Activated B cell treated with CpG ODN at 0.5 μM for 24 hours (primary cell): ENCODE measurements at regions not wholly inside any gene's neighbourhood (a gene's known extent, or its start where the extent isn't known, plus 50 kb on each side); places are given as distances from the start of the nearest gene placed in this dataset.

Source experiments
- ATAC-seq: fragments of 200-7000 bp; cut with Tn5 transposase; one replicate; pipeline ENCODE4 v1.10.0; 2021; ENCODE audit warnings: low read depth, mild to moderate bottlenecking, moderate library complexity
- CTCF ChIA-PET: fragments of 350-600 bp; sonication (Branson Sonifier 250); formaldehyde crosslinking; loops from one replicate; lab custom pipeline; 2021; ENCODE audit warnings: antibody characterized with exemption; lab: Charles Lee
- POLR2A ChIA-PET: fragments of 350-600 bp; sonication (Branson Sonifier 250); formaldehyde crosslinking; loops from one replicate; lab custom pipeline; 2021; ENCODE audit warnings: antibody characterized with exemption; lab: Charles Lee
- DNase-seq: peaks from one replicate; pipeline ENCODE4 v3.0.0; 2022
- H3K27ac Mint-ChIP-seq: one replicate; pipeline ENCODE4 v1.8.0; 2020; ENCODE audit warnings: mixed read lengths
- H3K27me3 Mint-ChIP-seq: one replicate; pipeline ENCODE4 v1.8.0; 2021; ENCODE audit warnings: mixed read lengths
- H3K36me3 Mint-ChIP-seq: one replicate; pipeline ENCODE4 v1.8.0; 2021; ENCODE audit warnings: low read depth, mixed read lengths
- H3K4me1 Mint-ChIP-seq: one replicate; pipeline ENCODE4 v1.8.0; 2021; ENCODE audit warnings: mixed read lengths
- H3K4me3 Mint-ChIP-seq: one replicate; pipeline ENCODE4 v1.8.0; 2020; ENCODE audit warnings: mild to moderate bottlenecking, mixed read lengths
- H3K9me3 Mint-ChIP-seq: one replicate; pipeline ENCODE4 v1.8.0; 2020; ENCODE audit warnings: mixed read lengths
- intact Hi-C: fragments of 100-400 bp; cut with micrococcal nuclease; formaldehyde crosslinking; loops from one replicate; pipeline ENCODE4 v1.15.1; 2024
- TF ChIP-seq, protein P1 (sequence below): fragments of 200-600 bp; IDR thresholded peaks from one replicate; pipeline ENCODE4 v1.8.0; 2022; ENCODE audit warnings: antibody characterized with exemption, mild to moderate bottlenecking

DNA sequence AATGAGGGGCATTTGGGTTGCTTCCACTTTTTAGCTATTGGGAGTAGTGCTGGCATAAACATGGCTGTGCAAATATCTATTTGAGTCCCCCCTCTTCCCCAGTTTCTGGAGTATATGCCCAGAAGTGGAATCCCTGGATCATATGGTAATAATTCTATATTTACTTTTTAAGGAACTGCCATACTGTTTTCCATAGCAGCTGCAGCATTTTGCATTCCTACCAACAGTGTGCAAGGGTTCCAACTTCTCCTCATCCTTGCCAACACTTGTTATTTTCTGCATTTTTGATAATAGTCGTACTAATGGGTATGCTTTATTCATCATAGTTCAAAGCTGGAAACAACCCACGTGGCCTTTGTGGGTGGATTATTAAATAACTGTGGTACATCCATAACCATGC, 883.5 kb downstream of the TBC1D22A start:
- POLR2A ChIA-PET: no interaction called here
- Mint-ChIP-seq H3K27me3 (no peaks in the 10 kb centered on the region), H3K9me3 (peaks cover 10% of the 10 kb centered on the region), H3K27ac (no peak overlapping the region), H3K36me3 (no peaks in the 10 kb centered on the region), H3K4me3 (no peak overlapping the region), H3K4me1 (no peaks in the 10 kb centered on the region)
- TF ChIP-seq, protein P1, sequence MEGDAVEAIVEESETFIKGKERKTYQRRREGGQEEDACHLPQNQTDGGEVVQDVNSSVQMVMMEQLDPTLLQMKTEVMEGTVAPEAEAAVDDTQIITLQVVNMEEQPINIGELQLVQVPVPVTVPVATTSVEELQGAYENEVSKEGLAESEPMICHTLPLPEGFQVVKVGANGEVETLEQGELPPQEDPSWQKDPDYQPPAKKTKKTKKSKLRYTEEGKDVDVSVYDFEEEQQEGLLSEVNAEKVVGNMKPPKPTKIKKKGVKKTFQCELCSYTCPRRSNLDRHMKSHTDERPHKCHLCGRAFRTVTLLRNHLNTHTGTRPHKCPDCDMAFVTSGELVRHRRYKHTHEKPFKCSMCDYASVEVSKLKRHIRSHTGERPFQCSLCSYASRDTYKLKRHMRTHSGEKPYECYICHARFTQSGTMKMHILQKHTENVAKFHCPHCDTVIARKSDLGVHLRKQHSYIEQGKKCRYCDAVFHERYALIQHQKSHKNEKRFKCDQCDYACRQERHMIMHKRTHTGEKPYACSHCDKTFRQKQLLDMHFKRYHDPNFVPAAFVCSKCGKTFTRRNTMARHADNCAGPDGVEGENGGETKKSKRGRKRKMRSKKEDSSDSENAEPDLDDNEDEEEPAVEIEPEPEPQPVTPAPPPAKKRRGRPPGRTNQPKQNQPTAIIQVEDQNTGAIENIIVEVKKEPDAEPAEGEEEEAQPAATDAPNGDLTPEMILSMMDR: no peak
- ATAC-seq: no peak
- CTCF ChIA-PET: no interaction called here
- intact Hi-C loops: no loop called here
- no peak for DNase-seq

DNA sequence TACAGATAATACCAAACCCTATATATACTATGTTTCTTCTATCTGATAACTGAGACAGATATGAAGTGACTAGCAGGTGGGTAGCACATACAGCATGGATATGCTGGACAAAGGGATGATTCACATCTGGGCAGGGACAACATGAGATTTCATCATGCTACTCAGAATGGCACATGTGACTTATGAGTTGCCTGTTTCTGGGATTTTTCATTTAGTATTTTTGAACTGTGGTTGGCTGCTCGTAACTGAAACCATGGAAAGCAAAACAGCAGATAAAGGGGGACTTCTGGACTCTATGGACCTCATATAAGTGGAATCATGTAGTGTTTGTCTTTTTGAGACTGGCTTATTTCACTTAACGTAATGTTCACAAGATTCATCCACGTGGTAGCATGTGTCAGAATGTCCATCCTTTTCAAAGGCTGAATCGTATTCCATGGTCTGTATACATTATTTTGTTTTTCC, 883.0 kb downstream of the TBC1D22A start:
- POLR2A ChIA-PET: no interaction called here
- ATAC-seq: no peak
- DNase-seq: no peak
- Mint-ChIP-seq H3K27me3 (no peaks in the 10 kb centered on the region), H3K9me3 (peaks cover 10% of the 10 kb centered on the region), H3K4me1 (no peaks in the 10 kb centered on the region), H3K27ac (no peak overlapping the region), H3K4me3 (no peak overlapping the region), H3K36me3 (no peaks in the 10 kb centered on the region)
- TF ChIP-seq, protein P1: no peak
- intact Hi-C loops: no loop called here
- CTCF ChIA-PET: no interaction called here

DNA sequence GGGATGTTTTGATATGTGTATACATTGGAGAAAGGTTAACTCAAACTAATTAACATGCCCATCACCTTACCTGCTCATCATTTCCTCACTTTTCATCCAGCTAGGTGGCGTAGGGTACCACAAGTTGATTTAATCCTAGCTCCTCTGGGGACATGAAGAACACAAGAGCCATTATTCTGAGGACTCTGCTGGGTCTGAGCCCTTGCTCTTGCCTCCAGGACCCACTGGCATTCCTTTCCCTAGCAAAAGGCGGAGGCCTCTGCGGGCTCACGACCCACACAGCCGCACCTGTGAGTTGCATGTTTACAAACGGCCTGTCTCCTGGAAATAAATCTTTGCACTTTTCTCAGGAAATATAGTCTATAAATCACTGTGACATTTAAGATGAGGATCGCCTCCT, 871.9 kb downstream of the TBC1D22A start:
- no peak overlapping the region for H3K4me3 Mint-ChIP-seq
- ATAC-seq (no peak), DNase-seq (no peak)
- intact Hi-C loops: no loop called here
- H3K27ac Mint-ChIP-seq: no peak overlapping the region
- no peaks in the 10 kb centered on the region for H3K36me3 Mint-ChIP-seq
- ChIA-PET CTCF (no interaction called here), POLR2A (no interaction called here)
- peaks cover 17% of the 10 kb centered on the region for H3K9me3 Mint-ChIP-seq
- TF ChIP-seq, protein P1: no peak
- peaks cover 17% of the 10 kb centered on the region for H3K27me3 Mint-ChIP-seq
- no peaks in the 10 kb centered on the region for H3K4me1 Mint-ChIP-seq

DNA sequence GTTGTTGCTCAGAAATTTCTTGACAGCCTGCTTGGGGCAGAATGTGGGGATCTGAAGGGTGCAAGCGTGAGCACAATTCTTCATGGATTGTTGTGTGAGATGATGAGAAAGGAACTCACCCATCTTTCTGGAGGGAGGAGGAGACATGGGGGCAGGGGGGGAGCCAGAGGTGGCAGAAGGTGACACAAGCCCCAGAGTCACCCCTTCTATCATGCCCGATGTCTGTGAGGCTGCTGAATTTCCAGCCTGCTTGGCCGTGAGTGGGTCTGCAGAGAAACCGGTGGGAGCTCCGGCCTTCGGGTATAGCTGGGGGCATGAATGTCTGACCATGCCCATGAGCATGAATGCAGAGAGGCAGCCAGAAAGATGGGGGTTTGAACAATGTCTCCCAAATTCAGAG, 870.7 kb downstream of the TBC1D22A start:
- H3K27me3 Mint-ChIP-seq: peaks cover 10% of the 10 kb centered on the region
- TF ChIP-seq, protein P1: no peak
- no peak for DNase-seq
- no peaks in the 10 kb centered on the region for H3K36me3 Mint-ChIP-seq
- ATAC-seq: no peak
- ChIA-PET POLR2A (no interaction called here), CTCF (no interaction called here)
- no peaks in the 10 kb centered on the region for H3K4me1 Mint-ChIP-seq
- H3K27ac Mint-ChIP-seq: no peak overlapping the region
- peaks cover 10% of the 10 kb centered on the region for H3K9me3 Mint-ChIP-seq
- H3K4me3 Mint-ChIP-seq: no peak overlapping the region
- intact Hi-C loops: no loop called here

DNA sequence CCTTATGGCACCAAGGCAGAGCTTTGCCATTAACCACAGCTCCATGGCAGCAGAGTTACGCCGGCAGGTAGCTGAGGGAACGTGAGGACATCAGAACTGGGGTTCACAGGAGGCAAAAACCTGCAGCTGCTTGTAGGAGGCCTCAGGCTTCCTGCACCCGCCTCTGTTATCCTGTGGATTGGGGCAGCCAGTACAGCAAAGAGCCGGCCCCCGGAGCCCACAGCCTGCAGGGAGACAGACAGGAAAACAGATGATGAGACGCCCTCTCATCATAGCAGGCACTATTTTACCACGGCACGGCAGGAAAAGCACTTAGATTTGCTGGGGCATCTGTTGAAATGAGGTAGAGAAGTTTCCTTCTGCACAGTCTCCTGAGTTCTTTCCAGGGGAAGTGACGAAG, 870.3 kb downstream of the TBC1D22A start:
- CTCF ChIA-PET: no interaction called here
- H3K9me3 Mint-ChIP-seq: peaks cover 9% of the 10 kb centered on the region

More for the DNA sequence above, 870.3 kb downstream of the TBC1D22A start:
- intact Hi-C loops: no loop called here
- ATAC-seq (no peak), DNase-seq (no peak)
- Mint-ChIP-seq H3K27me3 (peaks cover 10% of the 10 kb centered on the region), H3K4me1 (no peaks in the 10 kb centered on the region), H3K36me3 (no peaks in the 10 kb centered on the region), H3K4me3 (no peak overlapping the region), H3K27ac (no peak overlapping the region)
- POLR2A ChIA-PET: no interaction called here
- TF ChIP-seq, protein P1: no peak
